HFFc6 (cell line): ENCODE measurements at regions not wholly inside any gene's neighbourhood (a gene's known extent, or its start where the extent isn't known, plus 50 kb on each side); places are given as distances from the start of the nearest gene placed in this dataset.
"Not testable (repeated sequence)": the region's sequence is repeated elsewhere in the genome, so short reads cannot be mapped to it uniquely, and the experiment has no call there.

Experiments used
- DNase-seq: peaks from one replicate; pipeline ENCODE4 v3.0.0-alpha.2; 2018
- H3K27ac Mint-ChIP-seq: 2 replicates; pipeline ENCODE4 v1.8.0; 2020; ENCODE audit warnings: mild to moderate bottlenecking, mixed read lengths
- H3K27me3 Mint-ChIP-seq: 2 replicates; pipeline ENCODE4 v1.8.0; 2021; ENCODE audit warnings: mild to moderate bottlenecking, moderate library complexity, mixed read lengths; ENCODE audit not compliant: insufficient read depth
- H3K36me3 Mint-ChIP-seq: 2 replicates; pipeline ENCODE4 v1.8.0; 2021; ENCODE audit warnings: low read depth, mixed read lengths
- H3K4me1 Mint-ChIP-seq: 2 replicates; pipeline ENCODE4 v1.8.0; 2020; ENCODE audit warnings: low read depth, mixed read lengths
- H3K4me3 Mint-ChIP-seq: 2 replicates; pipeline ENCODE4 v1.8.0; 2020; ENCODE audit warnings: mild to moderate bottlenecking, moderate library complexity, mixed read lengths
- H3K9me3 Mint-ChIP-seq: 2 replicates; pipeline ENCODE4 v1.8.0; 2020; ENCODE audit warnings: mild to moderate bottlenecking, mixed read lengths
- CTCF ChIP-seq: fragments of 200-600 bp; sonication (generic); IDR thresholded peaks from 2 replicates; pipeline ENCODE4 v1.5.0; 2021; ENCODE audit warnings: antibody characterized with exemption, mild to moderate bottlenecking

DNA sequence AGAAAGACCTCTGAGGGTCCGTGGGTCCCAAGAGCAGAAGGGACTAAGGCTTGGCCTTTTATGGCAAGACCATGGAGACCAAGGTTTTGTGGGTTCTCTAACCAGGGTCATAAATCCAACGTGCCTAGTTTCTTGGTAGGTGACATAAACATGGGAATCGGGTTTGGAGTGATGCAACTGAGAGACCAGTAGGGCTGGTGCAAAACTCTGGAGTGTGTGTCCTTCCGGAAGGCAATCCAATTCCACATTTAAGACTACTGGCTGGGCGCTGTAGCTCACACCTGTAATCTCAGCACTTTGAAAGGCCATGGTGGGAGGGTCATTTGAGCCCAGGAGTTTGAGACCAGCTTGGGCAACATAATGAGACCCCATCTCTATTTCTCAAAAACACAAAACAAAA, 116.5 kb upstream of the ARG1 start:
- H3K36me3 Mint-ChIP-seq = no peaks in the 10 kb centered on the region
- no peak overlapping the region for H3K4me3 Mint-ChIP-seq
- no peak overlapping the region for H3K27ac Mint-ChIP-seq
- H3K9me3 Mint-ChIP-seq = no peaks in the 10 kb centered on the region
- DNase-seq = no peak
- no peak for TF ChIP-seq CTCF
- H3K4me1 Mint-ChIP-seq = peaks cover 7% of the 10 kb centered on the region; the same call in 1 of the 2 replicates
- H3K27me3 Mint-ChIP-seq = peaks cover 20% of the 10 kb centered on the region

DNA sequence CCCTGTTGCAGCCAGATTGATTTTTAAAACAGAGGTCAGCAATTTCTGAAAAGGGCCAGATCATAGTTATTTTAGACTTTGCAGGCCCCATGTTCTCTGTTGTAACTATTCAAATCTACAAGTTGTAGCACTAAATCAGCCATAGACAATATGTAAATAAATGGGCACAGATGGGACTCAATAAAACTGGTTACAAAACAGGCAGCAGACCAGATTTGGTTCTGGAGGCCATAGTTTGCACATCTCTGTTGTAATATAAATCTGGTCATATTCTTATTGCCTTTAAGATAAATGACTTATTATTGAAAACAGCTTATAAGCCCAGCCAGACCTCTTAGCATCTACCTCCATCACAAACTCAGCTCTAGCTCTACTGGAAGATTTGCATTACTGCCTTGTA, 114.0 kb upstream of the ARG1 start:
- no peaks in the 10 kb centered on the region for H3K9me3 Mint-ChIP-seq
- H3K4me1 Mint-ChIP-seq = peaks cover 7% of the 10 kb centered on the region; the same call in 1 of the 2 replicates
- DNase-seq = no peak
- no peak overlapping the region for H3K27ac Mint-ChIP-seq
- H3K36me3 Mint-ChIP-seq = no peaks in the 10 kb centered on the region
- TF ChIP-seq CTCF = no peak
- no peak overlapping the region for H3K4me3 Mint-ChIP-seq
- peaks cover 20% of the 10 kb centered on the region for H3K27me3 Mint-ChIP-seq

DNA sequence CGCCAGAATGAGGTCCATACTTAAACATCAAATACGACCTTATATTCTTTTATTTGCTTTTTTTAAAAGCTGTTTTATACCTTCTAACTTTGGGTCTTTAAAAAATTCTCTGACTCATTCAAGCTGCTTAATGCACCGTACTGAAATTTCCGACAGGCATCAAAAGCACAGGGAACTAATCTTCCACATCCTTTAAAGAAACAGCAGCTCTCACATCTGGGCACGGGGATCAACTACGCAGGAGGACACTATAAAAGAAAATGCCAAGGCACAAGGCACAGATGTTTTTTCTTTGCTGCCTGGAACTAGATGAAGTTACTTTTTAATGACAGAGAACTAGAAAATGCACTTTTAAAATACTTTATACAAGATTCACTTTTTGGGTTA, 112.4 kb upstream of the ARG1 start:
- no peak for DNase-seq
- no peaks in the 10 kb centered on the region for H3K36me3 Mint-ChIP-seq
- peaks cover 7% of the 10 kb centered on the region; the same call in 1 of the 2 replicates for H3K4me1 Mint-ChIP-seq
- peaks cover 20% of the 10 kb centered on the region for H3K27me3 Mint-ChIP-seq
- TF ChIP-seq CTCF = no peak
- no peaks in the 10 kb centered on the region for H3K9me3 Mint-ChIP-seq
- H3K27ac Mint-ChIP-seq = no peak overlapping the region
- H3K4me3 Mint-ChIP-seq = no peak overlapping the region

DNA sequence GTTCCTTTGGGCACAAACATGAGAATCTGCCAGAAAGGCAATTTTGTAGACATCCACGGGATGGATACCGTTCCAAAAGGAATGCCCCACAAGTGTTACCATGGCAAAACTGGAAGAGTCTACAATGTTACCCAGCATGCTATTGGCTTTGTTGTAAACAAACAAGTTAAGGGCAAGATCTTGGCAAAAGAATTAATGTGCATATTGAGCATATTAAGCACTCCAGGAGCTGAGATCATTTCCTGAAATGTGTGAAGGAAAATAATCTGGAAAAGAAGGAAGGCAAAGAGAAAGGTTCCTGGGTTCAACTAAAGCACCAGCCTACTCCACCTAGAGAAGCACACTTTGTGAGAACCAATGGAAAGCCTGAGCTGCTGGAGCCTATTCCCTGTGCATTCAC, 103.9 kb upstream of the ARG1 start:
- Mint-ChIP-seq H3K4me1 (peaks cover 6% of the 10 kb centered on the region; the same call in 1 of the 2 replicates), H3K27me3 (peaks cover 4% of the 10 kb centered on the region; the same call in 1 of the 2 replicates), H3K36me3 (no peaks in the 10 kb centered on the region), H3K9me3 (peaks cover 3% of the 10 kb centered on the region; the same call in 1 of the 2 replicates), H3K4me3 (no peak overlapping the region), H3K27ac (no peak overlapping the region)
- TF ChIP-seq CTCF = no peak
- no peak for DNase-seq

GRCh38 chr6:131470534-131470933, 102.5 kb upstream of the ARG1 start:
- H3K4me1 Mint-ChIP-seq = peaks cover 6% of the 10 kb centered on the region; the same call in 1 of the 2 replicates
- no peak overlapping the region for H3K27ac Mint-ChIP-seq
- no peak overlapping the region for H3K4me3 Mint-ChIP-seq
- no peaks in the 10 kb centered on the region for H3K36me3 Mint-ChIP-seq
- H3K27me3 Mint-ChIP-seq = peaks cover 4% of the 10 kb centered on the region; the same call in 1 of the 2 replicates
- no peak for DNase-seq
- no peak for TF ChIP-seq CTCF
- H3K9me3 Mint-ChIP-seq = peaks cover 11% of the 10 kb centered on the region; the same call in 1 of the 2 replicates

DNA sequence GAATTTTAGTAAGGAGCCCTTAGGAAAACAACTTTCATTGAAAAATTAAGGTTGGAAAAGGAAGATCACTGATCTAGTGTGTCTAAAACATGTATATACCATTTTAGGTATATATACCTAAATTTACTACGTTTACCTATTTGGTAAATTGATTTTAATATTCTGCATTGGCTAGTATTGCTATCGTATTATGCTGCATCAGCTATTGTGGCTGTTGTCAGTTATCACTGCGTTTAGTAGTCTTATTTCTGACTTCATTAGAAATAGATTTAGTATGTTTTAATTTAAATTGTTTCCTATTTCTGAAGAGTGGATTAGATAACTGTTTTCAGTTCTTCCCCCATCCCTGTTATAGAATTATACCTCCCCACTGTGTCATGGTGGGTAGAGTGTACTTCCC, 101.7 kb upstream of the ARG1 start:
- Mint-ChIP-seq H3K27ac (no peak overlapping the region), H3K4me3 (no peak overlapping the region), H3K27me3 (peaks cover 4% of the 10 kb centered on the region; the same call in 1 of the 2 replicates), H3K9me3 (peaks cover 11% of the 10 kb centered on the region; the same call in 1 of the 2 replicates), H3K4me1 (peaks cover 6% of the 10 kb centered on the region; the same call in 1 of the 2 replicates), H3K36me3 (no peaks in the 10 kb centered on the region)
- no peak for TF ChIP-seq CTCF
- DNase-seq = no peak

- not testable (repeated sequence) for H3K27me3 Mint-ChIP-seq, H3K4me3 Mint-ChIP-seq, H3K4me1 Mint-ChIP-seq, H3K36me3 Mint-ChIP-seq, DNase-seq, H3K27ac Mint-ChIP-seq
- peaks cover 11% of the 10 kb centered on the region; the same call in 1 of the 2 replicates for H3K9me3 Mint-ChIP-seq
Measured at GRCh38 chr6:131473303-131473702, 99.7 kb upstream of the ARG1 start.
